ENCODE measurements at regions not wholly inside any gene's neighbourhood (a gene's known extent, or its start where the extent isn't known, plus 50 kb on each side); places are given as distances from the start of the nearest gene placed in this dataset.
A peak's percentile ranks its signal among the peaks of the same experiment; 100 is the strongest.
"Not testable (repeated sequence)": the region's sequence is repeated elsewhere in the genome, so short reads cannot be mapped to it uniquely, and the experiment has no call there.

- DNase-seq (ENCODE audit: low read depth) = no peak
Measured at GRCh38 chr6:43934803-43935602, 165.0 kb downstream of the VEGFA start.

GRCh38 chr6:43934183-43934802 is 164.3 kb downstream of the VEGFA start:
- no peak for DNase-seq (ENCODE audit: low read depth)

DNA sequence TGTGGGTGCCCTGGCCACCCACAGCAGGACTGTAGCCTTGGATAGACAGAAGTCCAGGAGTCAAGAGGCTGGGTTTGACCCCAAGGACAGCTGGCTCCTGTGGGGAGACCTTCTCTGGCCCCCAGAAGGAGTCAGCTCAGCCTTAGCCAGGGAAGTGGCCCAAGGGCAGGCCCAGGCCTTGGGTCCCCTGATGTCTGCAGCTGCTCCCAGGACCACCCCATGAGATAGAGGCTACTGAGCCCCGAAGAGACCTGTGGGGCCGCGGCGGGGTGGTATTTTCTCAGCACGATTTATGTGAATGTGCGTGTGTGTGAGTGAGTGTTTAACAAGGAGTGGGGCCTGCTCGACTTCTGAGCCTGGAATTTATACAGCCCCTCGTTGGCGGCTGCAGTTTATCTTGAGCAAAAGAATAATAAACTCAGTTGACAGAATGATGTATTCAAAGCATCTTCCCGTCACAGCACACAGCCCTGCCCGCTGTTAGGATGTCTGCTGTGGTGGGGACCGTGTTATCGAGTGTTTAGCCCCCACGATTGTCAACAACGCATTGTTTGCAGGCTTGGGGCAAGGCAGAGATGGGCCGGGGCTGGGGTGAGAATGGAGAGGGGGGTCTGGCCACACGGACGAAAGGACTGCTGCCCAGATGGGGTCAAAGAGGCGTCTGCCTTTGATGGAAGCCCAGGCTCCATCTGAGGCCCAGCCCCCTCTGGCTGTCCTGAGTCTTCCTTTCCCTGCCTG is 163.3 kb downstream of the VEGFA start:
- DNase-seq (ENCODE audit: low read depth) = no peak

GRCh38 chr6:43932259-43933147 is 162.5 kb downstream of the VEGFA start:
- no peak for DNase-seq (ENCODE audit: low read depth)

DNA sequence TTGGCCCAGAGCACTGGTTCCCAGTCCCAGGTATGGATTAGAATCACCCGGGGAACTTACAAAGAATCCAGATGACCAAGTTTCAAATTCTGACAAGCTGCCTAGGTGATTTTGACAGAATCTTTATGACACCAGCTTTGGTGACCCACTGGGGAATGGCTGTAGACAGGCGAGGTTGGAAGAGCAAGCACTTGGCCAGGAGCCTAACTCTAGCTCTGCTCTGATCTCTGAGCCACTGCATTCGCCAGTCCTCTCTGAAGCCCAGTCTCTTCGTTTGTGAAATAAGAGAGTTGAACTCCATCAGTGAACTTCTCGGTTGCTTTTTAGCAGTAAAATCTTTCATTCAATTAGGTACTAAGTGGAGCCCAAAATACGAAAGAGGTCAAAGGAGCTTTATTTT is 161.2 kb downstream of the VEGFA start:
- no peak for DNase-seq (ENCODE audit: low read depth)

DNA sequence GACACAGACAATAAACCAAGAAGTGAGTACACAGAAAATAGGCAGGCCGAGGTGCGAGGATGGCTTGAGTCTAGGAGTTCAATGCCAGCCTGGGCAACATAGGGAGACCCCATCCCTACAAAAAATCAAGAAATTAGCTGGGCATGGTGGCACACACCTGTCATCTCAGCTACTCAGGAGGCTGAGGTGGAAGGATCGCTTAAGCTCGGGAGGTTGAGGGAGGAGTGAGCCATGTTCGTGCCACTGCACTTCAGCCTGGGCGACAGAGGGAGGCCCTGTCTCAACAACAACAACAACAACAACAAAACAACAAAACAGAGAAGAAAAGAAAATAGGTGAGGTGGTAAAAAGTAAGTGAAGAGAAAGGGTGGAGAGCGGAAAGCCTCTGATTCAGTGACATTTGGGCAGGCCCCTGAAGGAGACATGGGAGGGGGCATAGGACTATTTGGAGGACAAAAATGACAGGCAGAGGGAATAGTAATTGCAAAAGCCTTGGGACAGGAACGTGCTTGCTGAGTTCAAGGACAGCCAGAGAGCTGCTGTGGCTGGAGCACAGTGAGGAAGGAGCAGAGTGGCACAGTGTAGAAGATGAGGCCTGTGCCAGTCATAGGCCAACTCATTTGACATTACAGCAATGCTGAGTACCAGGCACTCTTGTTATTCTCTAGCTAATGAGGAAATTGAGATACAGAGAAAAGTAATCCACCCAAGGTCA is 160.6 kb downstream of the VEGFA start:
- no peak for DNase-seq (ENCODE audit: low read depth)

DNA sequence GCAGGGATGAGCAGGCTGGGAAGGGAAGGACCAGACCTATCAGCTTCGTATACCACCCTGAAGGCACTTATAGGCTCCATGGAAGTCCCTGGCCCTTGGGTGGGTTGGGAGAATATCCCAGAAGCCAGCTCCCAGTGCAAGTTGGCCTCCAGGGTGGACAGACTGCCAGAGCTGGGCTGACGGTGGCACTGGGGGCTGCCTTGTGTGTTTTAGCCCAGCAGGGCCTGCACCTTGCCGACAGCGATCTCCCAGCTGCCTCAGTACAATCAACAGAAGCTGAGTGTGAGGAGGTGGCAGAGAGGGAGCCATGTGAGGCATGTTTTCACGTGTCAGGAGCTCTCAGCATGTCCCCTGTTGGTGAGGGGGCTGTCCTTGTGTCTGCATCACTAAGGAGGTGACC is 159.5 kb downstream of the VEGFA start:
- DNase-seq (ENCODE audit: low read depth) = no peak

- no peak for DNase-seq (ENCODE audit: low read depth)
Measured at GRCh38 chr6:43927532-43928210, 157.7 kb downstream of the VEGFA start.

DNA sequence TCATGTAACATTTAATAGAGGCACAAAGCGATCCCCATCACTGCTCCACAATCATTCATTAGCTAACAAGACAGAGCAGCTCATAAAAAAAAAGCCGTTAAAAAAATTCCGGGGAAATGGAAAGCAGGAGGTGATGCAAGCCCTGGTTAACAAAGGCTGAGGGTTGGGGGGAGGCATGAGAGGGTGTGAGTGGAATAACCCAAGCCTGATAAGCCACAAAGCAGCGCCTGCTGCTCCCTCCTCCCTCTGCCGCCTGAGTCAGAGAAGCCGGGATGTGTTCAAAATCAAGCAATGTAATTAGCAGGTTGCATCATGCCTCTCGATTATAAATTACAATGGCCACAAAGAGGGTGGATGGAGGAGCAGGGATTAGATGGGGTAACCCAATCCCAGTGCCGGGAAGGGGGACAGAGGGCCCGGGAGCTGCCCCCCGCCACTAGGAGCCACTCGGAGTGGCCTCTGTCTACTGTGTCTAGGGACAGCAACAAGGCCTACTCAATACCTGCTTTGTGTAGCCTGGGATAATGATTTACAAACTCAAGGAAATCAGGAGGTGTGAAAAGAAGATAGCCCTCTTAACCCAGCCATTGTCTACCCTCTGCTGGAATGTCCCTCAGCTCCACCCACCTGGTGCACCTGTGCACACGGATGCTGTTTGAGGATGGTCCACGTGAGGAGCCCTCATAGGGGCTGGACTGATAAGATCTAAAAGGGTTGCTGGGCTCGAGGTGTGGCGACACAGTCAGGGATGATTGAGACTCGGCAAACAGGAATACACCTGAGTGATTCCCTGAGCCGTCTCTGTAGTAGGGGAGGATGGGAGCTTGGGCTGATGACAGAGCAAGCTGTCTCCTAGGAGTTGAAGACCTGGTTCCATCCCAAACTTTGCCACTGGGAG is 156.9 kb downstream of the VEGFA start:
- no peak for DNase-seq (ENCODE audit: low read depth)

DNA sequence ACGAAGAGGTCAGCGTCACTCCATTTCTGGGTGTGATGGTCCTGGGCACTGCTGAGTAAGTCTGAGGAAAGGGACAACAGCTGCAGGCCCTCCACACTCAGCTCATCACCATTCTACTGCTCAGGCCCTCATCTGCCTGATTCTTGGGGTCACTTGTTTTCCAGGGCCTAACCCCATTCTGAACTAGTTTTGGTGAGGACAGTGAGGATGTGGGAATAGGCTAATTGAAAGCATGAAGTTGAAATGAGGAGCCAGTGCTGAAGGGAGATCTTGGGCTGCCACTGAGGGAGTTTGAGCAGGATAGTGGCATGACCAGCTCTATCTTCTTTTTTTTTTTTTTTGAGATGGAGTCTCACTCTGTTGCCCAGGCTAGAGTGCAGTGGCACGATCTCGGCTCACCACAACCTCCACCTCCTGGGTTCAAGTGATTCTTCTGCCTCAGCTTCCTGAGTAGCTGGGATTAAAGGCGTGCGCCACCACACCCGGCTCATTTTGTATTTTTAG is 155.7 kb downstream of the VEGFA start:
- not testable (repeated sequence) for DNase-seq (ENCODE audit: low read depth)

- peak; percentile 27 for DNase-seq (ENCODE audit: low read depth)
Measured at GRCh38 chr6:43924222-43924702, 154.3 kb downstream of the VEGFA start.

DNA sequence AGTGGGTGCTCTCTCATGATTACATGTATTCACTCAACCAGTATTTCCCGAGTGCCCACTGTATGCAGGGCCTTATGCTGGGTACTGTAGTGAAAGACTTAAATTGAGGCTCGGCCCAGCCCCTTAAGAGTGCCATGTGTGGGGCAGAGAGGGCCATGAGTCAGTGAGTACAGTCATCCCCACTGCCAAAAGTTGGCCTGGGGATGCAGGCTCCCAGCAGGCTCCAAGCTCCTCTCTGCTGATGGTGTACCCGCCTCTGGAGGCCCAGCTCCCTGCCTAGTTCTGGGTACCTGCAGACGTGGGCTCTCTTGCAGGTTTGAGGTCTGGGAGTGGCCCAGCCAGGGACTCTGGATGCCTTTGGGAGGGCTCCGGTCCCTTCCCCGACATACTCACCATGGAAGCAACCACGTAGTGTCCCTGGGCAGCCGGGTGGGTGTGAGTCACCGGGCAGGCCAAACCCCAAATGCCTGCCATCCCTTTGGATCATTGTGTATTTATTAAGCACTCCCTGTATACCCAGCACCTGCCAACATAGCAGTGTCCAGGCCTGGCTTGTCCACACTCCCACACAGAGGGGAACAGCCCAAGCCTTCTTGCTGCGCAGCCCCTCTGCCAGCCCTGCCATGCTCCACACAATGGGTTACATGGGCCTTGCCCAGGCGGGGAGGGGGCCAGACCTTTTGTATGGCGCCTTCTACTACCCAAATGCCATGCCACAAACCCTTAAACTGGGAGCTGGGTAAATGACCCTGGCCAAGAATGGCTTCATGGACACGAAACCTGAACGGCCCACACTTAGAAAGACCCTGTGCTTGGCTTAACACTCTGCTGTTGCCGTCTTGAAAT is 153.6 kb downstream of the VEGFA start:
- DNase-seq (ENCODE audit: low read depth) = no peak

GRCh38 chr6:43922426-43923375 is 152.7 kb downstream of the VEGFA start:
- DNase-seq (ENCODE audit: low read depth) = no peak

DNA sequence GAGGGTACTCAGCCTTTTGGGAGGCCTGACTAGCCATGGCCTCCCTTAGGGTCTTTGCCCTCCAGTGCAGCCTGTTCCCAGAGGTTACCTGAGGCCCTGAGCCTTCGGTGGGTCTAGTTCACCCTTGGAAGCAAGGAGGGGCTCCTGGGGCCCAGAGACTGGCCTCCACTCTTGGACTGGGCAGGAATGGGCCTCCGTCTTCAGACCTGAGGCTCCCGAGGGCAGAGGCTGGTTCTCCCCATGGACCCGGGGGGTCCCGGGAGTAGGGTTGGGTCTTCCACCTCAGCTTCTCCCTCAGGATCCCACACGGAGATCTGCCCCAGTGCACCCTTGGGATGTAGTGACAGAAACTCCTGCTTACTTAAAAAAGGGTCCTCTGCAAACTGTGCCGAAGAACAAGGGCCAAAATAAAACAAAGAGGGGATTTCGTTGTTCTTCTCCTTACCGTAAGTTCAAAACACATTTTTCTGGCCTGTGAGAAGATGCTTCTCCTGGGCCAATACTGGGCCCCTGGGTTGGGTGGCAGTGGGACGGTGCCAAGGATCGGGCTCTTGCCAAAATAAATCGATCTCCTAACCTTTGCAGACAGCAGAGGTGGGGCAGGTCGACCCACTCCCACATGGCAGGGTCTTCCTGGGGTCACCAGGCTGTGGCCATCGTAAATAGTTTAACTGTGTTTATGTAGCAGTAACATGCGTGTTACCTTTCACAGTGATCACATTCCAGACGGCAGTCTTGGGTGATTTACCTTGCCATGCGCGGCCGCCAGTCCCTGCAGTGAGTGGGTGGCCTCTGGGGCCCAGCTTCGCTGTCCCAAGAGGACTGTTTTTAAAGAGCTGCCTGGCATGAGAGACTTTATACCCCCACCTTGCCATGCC is 151.8 kb downstream of the VEGFA start:
- no peak for DNase-seq (ENCODE audit: low read depth)

GRCh38 chr6:43921039-43921438 is 151.0 kb downstream of the VEGFA start:
- DNase-seq (ENCODE audit: low read depth) = no peak

GRCh38 chr6:43919774-43920173 is 149.8 kb downstream of the VEGFA start:
- no peak for DNase-seq (ENCODE audit: low read depth)
